ENCODE measurements at regions not wholly inside any gene's neighbourhood (a gene's known extent, or its start where the extent isn't known, plus 50 kb on each side); places are given as distances from the start of the nearest gene placed in this dataset.

DNA sequence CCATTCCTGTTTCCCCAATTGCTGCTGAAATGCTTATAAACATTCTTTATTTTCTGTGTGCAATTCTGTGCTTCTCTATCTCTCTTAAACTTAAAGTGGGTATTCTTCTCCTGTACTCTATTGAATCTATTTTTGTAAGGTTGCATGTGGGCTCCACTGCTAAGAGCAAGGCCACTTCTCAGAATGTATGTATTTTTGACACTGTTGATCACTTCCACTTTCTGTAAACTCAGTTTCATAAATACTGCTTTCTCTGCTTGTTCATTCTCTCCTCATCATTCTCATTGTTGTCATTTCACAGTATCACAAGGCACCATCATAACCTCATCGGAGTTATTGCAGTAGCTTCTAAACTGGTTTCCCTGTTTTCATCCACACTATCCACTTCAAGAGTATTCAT is 483.0 kb upstream of the CDH18 start:
- TF ChIP-seq, protein P1, sequence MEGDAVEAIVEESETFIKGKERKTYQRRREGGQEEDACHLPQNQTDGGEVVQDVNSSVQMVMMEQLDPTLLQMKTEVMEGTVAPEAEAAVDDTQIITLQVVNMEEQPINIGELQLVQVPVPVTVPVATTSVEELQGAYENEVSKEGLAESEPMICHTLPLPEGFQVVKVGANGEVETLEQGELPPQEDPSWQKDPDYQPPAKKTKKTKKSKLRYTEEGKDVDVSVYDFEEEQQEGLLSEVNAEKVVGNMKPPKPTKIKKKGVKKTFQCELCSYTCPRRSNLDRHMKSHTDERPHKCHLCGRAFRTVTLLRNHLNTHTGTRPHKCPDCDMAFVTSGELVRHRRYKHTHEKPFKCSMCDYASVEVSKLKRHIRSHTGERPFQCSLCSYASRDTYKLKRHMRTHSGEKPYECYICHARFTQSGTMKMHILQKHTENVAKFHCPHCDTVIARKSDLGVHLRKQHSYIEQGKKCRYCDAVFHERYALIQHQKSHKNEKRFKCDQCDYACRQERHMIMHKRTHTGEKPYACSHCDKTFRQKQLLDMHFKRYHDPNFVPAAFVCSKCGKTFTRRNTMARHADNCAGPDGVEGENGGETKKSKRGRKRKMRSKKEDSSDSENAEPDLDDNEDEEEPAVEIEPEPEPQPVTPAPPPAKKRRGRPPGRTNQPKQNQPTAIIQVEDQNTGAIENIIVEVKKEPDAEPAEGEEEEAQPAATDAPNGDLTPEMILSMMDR (IDR thresholded peaks at IDR 0.05): no peak
- TF ChIP-seq EZH2 (IDR thresholded peaks at IDR 0.05): no peak

Measured in neural progenitor cell (in vitro differentiated cells).